HG03342 (cell line): ENCODE measurements at regions not wholly inside any gene's neighbourhood (a gene's known extent, or its start where the extent isn't known, plus 50 kb on each side); places are given as distances from the start of the nearest gene placed in this dataset.

ENCODE experiments used
- ATAC-seq: cut with Tn5 transposase; IDR thresholded peaks from one replicate; pipeline ENCODE4 v1.9.1; 2021; ENCODE audit warnings: mild to moderate bottlenecking, moderate library complexity; ENCODE audit not compliant: unreplicated experiment

GRCh38 chr15:98187549-98187948 lies 227.0 kb downstream of the ARRDC4 start:
- ATAC-seq, result no peak

- ATAC-seq, result no peak
Observed at GRCh38 chr15:98190914-98191313, 230.4 kb downstream of the ARRDC4 start.

- ATAC-seq, result no peak
Observed at GRCh38 chr15:98195796-98196195, 235.3 kb downstream of the ARRDC4 start.

GRCh38 chr15:98196371-98196770 lies 235.9 kb downstream of the ARRDC4 start:
- no peak for ATAC-seq

- no peak for ATAC-seq
Observed at GRCh38 chr15:98202256-98202655, 241.8 kb downstream of the ARRDC4 start.

- no peak for ATAC-seq
Observed at GRCh38 chr15:98203872-98204660, 243.6 kb downstream of the ARRDC4 start.

GRCh38 chr15:98207928-98208327 lies 247.4 kb downstream of the ARRDC4 start:
- ATAC-seq, result no peak

GRCh38 chr15:98213346-98213979 lies 253.0 kb downstream of the ARRDC4 start:
- ATAC-seq, result no peak

GRCh38 chr15:98216166-98216565 lies 255.7 kb downstream of the ARRDC4 start:
- no peak for ATAC-seq

GRCh38 chr15:98217356-98217755 lies 256.9 kb downstream of the ARRDC4 start:
- ATAC-seq, result no peak

GRCh38 chr15:98221144-98221543 lies 260.6 kb downstream of the ARRDC4 start:
- ATAC-seq, result no peak

- ATAC-seq, result no peak
Observed at GRCh38 chr15:98221577-98221976, 261.1 kb downstream of the ARRDC4 start.

GRCh38 chr15:98226149-98226548 lies 265.6 kb downstream of the ARRDC4 start:
- ATAC-seq, result no peak

GRCh38 chr15:98226578-98226977 lies 266.1 kb downstream of the ARRDC4 start:
- ATAC-seq, result no peak

- no peak for ATAC-seq
Observed at GRCh38 chr15:98228846-98229245, 268.3 kb downstream of the ARRDC4 start.

GRCh38 chr15:98230975-98231374 lies 270.5 kb downstream of the ARRDC4 start:
- no peak for ATAC-seq

- no peak for ATAC-seq
Observed at GRCh38 chr15:98231696-98232440, 271.4 kb downstream of the ARRDC4 start.

GRCh38 chr15:98232761-98233160 lies 272.3 kb downstream of the ARRDC4 start:
- ATAC-seq, result no peak

- ATAC-seq, result no peak
Observed at GRCh38 chr15:98233873-98234272, 273.4 kb downstream of the ARRDC4 start.

GRCh38 chr15:98240303-98240702 lies 279.8 kb downstream of the ARRDC4 start:
- ATAC-seq, result no peak

- ATAC-seq, result no peak
Observed at GRCh38 chr15:98241032-98241554, 280.6 kb downstream of the ARRDC4 start.

- no peak for ATAC-seq
Observed at GRCh38 chr15:98257290-98257689, 296.8 kb downstream of the ARRDC4 start.
